Globus pallidus (tissue), 1 donor: ENCODE measurements at regions not wholly inside any gene's neighbourhood (a gene's known extent, or its start where the extent isn't known, plus 50 kb on each side); places are given as distances from the start of the nearest gene placed in this dataset.
"Not testable (repeated sequence)": the region's sequence is repeated elsewhere in the genome, so short reads cannot be mapped to it uniquely, and the experiment has no call there.

Source experiments
- DNase-seq: peaks from one replicate; pipeline ENCODE4 v3.0.0-alpha.2; 2015; ENCODE audit warnings: low spot score

DNA sequence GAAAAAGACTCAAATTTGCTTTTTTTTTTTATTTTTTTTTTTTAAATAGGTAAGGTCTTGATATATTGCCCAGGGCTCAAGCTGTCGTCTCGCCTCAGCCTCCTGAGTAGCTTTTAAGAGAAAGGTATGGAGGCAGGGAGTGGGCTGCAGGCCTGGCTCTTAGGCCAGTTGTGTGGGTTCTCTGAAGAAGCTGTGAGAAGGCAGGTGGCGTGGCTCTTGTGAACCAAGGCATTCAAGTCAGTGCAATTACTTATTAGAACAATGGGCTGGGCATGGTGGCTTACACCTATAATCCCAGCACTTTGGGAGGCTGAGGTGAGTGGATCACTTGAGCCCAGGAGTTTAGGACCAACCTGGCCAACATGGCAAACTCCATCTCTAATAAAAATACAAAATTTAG, 244.0 kb upstream of the SFRP2 start:
- no peak for DNase-seq

DNA sequence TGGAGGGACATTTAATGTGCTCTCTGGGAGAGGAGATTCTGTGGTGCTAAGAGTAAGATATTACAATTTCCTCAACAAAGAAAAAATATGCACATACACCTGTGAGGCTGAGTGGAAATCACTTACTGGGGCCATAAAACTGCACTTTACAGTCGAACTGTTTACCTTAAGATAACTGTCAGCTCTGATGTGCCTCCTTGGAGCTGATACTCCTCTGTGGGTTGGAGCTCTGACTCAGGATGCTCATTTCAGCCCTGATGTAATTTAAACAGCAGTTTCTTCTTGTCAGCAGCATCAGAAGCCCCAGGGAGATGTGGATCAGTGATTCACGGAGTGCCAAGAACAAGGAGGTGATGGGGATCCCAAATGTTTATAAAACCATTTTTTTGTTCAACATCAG, 241.9 kb upstream of the SFRP2 start:
- DNase-seq = no peak

DNA sequence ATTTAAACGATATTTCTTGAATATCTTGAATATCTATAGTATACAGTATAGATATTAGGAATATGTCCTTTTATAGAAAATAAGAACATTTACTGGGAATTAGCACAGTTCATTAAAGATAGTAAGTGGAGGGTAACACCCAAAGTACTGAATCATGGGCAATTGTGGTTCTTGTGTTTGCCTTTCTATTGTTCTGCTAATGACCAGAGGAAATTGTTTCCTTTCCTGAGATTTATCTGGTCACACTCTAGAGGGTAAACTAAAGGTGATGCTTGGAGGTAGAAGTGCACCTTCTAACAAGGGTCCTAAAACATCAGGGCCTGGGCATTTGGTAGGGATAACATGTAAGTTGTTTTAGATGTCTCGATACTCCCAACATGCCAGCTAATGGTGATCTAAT, 241.3 kb upstream of the SFRP2 start:
- no peak for DNase-seq

- no peak for DNase-seq
Observed at GRCh38 chr4:154029171-154029570, 240.3 kb upstream of the SFRP2 start.

DNA sequence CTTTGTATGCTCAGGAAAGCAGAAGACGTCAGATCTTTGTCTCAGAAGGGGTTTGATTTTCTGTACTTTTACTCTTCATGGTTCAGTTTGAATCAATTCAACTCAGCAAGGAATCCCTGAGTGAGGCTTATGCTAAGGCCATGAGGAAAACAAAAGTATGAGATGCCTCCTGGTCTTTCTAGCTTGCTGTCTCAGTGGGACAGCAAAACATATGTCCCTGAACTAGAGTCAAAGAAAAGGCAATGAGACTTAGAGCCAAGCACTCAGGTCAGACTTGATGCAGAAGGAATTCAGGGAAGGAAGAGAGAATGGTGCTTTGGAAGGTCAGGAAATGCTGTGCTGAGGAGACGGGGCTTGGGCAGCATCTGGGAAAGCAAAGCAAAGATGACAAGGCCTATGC, 236.2 kb upstream of the SFRP2 start:
- no peak for DNase-seq

DNA sequence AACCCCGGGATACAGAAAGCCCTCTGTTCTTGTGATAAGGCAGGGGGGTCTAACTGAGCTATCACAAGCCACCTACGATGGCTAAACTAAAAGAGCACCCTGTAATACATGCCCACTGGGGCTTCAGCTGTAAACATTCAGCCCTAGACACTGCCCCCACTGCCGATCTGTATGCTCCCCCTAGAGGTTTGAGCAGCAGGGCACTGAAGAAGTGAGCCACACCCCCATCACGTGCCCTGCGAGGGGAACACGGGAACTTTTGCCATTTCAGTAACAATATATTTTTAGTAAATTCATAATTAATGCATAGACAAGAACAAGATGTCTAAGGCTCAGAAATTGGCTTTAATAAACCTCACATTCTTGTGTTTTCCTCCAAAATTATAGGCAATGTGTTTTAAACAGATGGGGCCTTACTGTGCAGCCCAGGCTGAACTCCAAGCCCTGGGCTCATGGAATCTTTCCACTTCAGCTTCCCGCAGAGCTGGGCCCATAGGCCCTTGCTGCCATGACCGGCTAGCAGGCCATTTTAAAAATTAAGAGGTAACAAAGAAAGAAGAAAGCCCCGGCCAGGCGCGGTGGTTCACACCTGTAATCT, 235.3 kb upstream of the SFRP2 start:
- DNase-seq = no peak

- DNase-seq = not testable (repeated sequence)
Observed at GRCh38 chr4:154023671-154024070, 234.8 kb upstream of the SFRP2 start.

DNA sequence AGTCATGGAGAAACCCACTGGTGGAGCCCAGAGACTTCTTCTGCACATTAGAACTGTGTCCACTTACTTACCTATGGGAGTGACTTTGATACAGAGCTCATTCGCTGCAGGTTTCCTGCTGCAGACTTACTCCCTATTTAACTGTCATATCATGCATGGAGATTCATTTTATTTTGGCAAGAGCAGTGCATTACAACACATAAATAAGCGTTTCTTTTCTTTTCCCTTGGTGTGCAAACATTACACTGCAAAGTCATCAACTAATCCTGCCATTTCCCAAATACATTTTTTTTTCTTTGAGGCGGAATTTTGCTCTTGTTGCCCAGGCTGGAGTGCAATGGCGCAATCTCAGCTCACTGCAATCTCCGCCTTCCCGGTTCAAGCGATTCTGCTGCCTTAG, 230.9 kb upstream of the SFRP2 start:
- no peak for DNase-seq

DNA sequence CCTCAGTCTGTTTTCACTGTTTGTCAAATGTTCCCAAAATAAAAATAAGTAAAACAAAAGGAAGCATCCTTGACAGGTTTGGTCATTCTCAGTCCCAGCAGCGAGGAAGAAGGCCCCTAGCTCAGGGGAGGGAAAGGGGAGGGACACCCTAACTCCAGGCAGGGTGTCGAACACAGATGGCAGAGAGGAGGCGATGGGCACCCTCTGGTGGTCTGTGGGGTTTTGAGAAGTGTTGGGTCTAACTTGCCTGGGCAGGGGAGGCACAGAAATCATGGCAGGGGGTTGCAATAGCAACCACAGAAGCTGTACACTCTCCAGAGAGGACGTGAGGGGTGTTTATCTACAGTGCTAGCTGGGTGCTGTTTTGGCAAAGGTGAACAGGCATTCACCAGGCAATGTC, 229.8 kb upstream of the SFRP2 start:
- no peak for DNase-seq

- no peak for DNase-seq
Observed at GRCh38 chr4:154015578-154015977, 226.7 kb upstream of the SFRP2 start.

DNA sequence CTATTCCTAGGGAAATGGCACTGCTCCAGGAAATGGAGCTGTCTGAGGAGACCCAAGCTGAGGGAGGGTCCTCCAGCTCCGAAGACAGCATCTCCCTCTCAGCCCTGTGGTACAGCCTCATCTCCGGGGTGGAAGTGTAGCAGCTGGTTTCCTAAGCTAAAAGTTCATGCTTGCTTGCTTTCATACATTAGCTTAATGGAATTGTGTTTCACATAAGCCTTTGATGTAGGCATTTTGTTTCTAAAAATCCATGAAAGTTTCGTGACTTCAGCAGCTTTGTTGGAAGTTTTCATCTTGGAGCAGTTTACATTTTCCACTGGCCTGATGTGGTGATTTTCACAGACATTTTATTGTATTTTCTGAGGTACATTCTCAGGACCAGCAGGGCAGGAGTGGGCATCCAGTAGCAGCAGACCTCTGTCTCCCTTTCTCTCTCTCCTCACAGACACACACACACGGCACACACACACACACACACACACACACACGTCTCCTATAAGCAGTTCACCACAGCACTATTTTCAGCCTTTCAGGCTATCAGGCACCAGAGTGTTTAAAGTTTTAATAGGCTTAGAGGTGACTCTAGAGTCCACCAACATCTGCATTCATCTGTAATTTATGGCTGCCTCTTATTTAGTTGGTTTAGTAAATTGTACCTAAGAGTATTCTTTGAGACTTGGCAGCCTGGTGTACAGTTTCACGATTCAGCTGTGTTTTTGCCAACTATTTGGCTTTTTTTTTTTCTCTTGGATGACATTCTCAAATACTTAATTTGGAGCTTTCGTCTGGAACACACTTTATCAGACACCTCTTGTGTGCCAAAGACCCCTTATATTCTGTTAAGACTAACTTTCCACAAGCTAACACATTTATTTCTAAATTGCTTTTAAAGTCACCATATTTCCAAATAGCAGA, 225.8 kb upstream of the SFRP2 start:
- DNase-seq = no peak

DNA sequence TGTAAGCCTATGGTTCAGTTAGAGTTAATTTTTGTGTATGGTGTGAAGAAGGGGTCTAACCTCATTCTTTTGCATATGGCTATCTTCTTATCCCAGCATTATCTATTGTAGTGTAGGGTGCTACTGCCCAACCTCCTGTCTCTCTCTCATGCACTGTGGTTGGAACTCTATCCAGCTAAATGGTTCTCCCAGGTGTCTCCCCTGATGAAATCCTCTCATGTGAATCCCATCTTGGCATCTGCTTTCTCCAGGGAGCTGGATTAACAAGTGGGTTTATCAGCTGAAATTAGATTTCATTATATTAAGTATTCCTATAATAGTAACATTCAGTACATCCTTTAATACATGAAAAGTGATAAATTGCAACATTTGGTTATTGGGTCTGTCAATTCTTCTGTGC, 224.7 kb upstream of the SFRP2 start:
- no peak for DNase-seq

DNA sequence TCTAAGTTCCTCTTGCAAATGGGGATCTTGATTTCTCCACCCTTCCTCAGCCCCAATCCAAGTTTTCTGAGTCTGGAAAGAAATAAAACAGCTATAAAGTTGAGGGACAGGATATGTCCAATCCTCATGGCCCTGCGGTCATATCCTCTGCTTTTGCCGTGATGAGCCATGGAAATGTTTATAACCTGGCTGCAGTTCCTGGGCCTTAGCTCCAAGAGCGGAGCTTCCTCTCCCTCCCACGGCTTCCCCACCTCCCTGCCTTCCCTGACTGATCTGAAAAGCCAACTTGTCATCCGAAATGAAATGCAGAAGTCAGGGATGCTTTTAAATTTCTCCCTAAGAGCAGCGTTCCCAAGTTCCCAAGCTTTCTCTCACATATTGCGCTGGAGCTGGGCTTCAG, 221.5 kb upstream of the SFRP2 start:
- DNase-seq = no peak

DNA sequence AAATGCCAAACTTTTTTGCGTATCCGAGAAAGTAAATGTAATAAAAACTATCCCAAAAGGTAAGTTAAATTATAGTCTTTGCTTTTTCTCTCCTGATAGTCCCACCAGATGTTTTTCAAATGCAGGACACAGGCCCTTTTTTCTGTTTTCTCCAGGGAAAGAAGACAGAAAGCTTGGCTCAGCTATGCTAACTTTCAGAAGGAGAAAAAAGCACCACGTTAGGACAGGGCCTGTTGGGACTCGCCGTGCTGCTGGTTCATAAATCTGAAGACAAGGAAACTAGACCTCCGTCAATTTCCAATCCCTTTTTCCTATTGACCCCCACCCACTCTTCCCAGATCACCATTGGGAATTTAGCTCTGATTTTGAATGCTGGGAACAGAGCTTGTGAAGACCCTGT, 220.9 kb upstream of the SFRP2 start:
- DNase-seq = no peak

- no peak for DNase-seq
Observed at GRCh38 chr4:154009191-154009590, 220.3 kb upstream of the SFRP2 start.

DNA sequence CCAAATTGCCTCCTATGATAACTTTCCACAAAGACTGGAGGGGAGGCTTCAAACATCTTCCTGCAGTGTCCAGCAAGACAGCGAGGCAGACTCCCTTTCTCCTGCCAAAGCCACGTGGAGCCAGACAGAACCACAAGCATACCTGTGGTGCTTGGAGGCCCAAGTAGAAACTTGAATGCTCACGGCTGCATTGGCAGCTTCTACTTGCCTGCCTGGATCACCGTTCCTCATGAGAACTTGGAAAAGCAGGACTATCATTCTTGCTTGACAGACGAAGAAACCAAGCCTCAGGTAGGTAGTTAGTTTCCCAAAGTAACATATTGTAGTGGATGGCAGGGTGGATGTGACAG, 216.3 kb upstream of the SFRP2 start:
- no peak for DNase-seq

DNA sequence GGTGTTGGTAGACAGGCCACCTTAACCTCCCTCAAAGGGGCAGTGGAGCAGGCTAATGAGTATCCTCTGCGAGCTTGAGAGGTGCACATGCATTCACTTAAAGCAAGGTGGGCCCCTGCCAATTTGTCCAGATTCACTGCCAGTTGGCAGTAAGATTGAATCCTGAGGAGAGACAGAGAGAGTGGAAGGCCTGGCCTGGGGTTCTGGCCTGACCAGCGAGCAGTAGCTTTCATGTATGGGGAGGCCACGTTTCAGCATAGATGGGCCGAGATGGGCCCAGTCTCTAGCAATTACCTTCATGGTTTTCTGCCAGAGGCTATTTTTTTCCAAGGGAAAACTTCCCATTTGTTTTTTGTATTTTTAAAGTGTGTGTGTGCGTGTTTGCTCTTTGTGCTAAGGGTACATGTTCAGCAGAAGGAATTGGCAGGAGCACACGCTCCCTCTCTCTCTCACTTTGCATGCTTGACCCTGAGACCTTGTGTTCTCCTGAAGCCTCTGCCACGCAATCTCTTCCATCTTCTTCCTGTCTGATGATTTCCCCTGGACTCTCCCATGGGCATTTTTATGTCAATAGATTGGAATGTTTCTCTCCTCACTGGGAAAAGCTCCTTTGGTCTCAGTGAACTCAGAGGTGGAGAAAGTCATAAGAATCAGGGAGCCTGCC, 215.8 kb upstream of the SFRP2 start:
- DNase-seq = no peak

DNA sequence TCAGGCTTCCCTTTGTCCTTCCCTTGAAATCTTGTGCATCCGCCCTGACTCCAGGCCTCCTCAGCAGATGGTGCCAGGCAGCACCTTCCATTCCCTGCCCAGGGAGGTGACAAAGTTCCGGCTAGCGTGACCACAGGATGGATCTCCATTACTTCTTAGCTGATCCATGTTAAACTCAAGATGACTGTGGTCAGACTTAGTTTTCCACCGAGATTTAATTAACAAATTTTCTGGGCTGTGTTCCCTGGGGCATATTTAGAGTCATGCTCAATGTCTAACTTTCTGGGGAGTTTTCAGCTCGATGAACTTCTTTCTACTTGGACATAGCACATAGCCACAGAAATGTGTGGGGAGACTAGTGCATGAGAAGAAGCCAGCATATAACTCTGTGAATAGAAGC, 215.1 kb upstream of the SFRP2 start:
- no peak for DNase-seq

DNA sequence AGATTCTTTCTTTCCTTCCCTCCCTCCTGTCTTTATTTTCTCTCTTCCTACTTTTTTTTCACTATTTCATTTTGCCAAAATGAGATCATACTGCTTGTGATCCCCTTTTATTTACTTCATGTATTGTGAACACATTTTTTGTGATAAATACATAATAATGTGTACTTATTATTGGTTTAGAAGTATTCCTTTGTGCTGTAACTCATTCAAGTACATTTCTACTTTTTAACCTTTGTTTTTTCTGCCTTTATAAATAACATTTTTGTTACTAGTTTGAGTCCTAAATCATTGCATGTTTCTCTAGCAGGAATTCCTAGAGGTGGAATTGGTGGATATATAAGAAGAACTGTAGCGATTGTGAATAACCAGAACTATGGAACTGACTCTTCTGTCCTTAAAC, 214.5 kb upstream of the SFRP2 start:
- DNase-seq = no peak

DNA sequence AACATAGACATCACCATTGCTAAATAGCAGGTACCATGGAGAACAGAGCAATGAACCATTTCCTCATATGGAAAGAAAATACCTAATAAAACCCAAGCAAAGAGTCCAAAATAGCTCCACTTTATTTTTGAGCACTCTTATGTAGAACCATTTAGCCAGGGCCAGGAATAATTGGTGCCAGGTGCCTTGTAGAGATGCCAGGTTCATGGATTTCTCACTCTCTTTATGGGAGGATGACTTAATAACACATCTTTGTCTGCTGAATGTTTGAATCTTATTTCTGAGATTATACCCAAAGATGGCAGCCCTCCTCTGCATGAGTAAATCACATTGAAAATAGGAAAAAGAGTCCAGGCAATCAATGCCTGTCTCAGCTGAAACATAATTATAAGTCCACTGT, 212.3 kb upstream of the SFRP2 start:
- no peak for DNase-seq

DNA sequence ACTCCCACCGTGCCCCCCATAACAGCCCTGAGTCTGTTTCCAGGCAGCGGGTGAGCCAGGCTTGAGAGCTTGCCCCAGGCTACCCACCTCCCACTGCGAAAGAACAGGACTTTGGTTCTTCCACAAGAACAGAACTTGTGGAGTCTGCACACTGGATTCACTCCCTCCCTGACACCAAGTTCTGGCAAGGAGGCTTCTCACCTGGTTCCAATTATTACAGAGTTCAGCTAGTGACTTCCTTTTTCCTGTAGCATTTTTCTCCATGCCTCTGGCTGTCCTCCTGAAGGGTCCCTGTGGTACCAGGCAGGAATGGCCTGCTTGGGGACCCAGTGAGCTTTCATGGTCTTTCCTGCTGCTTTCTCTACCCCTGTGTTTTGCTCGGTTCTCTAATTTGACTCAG, 208.6 kb upstream of the SFRP2 start:
- no peak for DNase-seq

- DNase-seq = no peak
Observed at GRCh38 chr4:153989505-153989904, 200.6 kb upstream of the SFRP2 start.
